HG03196 (cell line): ENCODE measurements at regions not wholly inside any gene's neighbourhood (a gene's known extent, or its start where the extent isn't known, plus 50 kb on each side); places are given as distances from the start of the nearest gene placed in this dataset.

Experiments
- ATAC-seq: cut with Tn5 transposase; IDR thresholded peaks from one replicate; pipeline ENCODE4 v1.9.1; 2021; ENCODE audit not compliant: unreplicated experiment

DNA sequence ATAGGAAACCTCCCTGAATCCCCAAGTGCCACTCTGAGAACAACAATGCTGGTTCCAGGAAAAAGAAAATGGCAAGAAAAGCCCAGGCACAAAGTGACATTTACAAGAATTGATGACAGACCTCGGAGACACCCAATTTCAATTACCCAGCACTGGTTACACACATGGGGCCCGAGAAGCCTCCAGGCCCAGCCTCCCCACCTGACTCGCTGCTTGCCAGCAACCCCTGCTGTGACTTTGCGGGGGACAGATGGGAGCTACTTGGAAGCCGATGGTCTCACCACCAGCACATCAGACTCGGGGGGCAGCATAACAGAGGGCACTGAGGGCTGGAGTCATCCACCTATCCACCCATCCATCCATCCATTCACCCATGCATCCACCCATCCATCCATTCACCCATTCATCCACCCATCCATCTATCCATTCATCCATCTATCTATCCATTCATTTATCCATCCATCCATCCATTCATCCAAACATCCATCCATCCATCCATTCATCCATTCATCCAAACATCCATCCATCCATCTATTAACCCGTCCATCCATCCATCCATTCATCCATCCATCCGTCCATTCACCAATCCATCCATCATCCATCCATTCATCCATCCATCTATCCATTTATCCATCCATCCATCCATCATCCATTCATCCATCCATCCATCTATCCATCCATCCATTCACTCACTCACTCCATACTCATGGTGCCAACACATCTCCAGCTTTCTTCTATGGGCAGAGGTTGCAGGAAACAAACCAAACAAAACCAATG, 567.6 kb downstream of the BRD1 start:
- ATAC-seq: no peak

DNA sequence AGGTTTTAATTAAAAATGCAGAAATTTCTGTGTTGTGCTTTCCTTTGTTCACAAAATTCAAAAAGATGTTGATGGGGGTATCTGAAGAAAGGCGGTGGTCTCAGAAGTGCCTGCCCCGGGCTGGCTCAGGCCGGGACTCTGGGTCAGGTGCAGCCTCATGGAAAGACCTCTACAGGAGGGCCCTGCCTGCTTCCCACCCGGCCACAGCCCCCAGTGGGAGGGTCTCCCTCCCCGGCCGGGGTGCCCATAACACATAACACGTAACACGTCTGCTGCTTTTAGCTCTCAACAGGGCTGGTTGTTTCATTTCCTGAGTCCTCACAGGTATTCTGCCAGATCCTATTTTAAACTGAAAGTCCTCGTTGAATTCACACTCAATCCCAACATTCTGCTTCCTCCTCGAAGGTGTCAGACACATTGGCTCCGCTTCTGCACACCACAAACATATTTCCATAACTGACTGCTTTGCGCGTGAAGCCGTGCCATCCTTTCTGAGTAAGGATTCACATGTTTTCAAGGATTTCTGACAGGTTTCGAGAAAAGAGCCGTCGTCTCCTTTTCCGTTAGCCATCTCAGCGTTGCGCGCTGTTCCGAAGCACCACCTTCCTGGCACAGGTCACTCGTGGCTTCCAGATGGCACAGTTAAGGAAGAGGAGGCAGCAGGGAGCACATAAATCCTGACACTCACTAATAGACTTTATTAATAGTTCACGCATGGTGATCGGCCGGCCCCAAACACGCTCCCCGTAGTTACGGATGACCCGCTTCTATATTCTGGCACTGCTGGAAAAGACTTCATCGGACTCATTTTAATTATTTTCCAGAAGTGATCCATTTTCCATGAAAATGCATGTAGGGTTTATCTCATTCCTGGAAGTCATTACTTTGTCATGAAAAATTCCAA, 569.3 kb downstream of the BRD1 start:
- ATAC-seq: no peak

GRCh38 chr22:49257551-49257961, 570.1 kb downstream of the BRD1 start:
- ATAC-seq: no peak

DNA sequence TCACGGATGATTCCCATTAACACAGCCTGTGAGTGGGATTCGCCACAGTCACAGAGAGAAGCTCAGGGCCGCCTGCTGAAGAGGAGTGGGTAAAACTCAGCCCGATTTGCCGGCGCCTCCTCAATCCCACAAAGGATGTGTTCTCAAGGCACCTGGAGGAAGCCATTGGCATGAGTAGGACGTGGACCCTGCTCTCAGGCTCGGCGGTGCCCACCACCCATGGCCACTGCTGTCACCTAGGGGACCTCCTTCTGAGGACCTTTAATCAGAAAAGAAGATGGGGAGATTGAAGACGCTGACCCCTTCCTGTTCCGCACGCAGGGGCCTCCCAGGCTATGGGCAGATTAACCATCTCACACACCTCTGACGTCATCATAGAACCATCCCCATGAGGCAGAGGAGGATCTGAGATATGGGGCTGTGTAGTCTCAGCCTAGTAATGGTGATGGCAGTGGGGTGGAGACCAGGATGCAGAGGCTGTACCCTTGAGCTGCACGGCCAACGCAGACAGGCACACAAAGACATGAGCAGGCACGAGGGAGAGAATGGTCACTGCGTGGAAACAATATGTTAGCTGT, 571.8 kb downstream of the BRD1 start:
- no peak for ATAC-seq

GRCh38 chr22:49255154-49255553, 572.5 kb downstream of the BRD1 start:
- ATAC-seq: no peak

DNA sequence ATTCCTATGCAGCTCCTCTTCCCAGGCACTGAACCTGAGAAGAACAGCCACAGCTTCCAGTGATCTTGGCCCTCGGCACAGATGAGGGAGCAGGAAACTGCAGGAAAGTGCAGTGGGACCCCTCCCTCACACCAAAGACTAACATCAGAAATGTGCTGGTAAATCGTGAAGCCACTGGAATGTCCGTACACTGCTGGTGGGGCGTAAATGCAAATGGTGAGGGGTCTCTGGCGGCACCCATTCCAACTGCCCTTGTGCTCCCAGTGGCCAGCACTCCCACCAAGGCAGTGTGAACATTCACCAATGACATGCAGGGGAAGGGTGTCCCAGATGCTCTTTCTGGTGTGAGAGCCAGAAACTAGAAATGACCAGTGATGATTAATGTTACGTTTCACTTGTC, 574.0 kb downstream of the BRD1 start:
- no peak for ATAC-seq

DNA sequence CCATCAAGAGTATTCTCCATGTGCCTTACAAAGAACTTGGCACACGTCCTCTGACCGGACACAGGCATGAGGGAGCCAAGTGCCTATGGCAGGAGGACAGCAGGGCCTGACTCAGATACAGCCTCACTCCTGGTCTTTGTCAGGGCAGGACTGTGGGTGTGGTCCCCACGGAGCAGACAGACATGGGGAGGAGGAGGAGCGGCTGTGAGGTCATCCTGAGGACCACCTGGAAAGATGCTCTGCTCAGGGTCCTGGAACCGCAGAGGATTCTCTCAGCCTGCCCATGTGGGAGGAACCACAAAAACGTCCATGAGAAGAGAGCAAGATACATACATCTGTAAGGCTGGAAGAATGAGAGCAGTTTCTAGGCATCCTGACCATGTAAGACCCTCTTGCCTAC, 576.3 kb downstream of the BRD1 start:
- ATAC-seq: no peak

GRCh38 chr22:49247194-49247924, 580.3 kb downstream of the BRD1 start:
- ATAC-seq: no peak

DNA sequence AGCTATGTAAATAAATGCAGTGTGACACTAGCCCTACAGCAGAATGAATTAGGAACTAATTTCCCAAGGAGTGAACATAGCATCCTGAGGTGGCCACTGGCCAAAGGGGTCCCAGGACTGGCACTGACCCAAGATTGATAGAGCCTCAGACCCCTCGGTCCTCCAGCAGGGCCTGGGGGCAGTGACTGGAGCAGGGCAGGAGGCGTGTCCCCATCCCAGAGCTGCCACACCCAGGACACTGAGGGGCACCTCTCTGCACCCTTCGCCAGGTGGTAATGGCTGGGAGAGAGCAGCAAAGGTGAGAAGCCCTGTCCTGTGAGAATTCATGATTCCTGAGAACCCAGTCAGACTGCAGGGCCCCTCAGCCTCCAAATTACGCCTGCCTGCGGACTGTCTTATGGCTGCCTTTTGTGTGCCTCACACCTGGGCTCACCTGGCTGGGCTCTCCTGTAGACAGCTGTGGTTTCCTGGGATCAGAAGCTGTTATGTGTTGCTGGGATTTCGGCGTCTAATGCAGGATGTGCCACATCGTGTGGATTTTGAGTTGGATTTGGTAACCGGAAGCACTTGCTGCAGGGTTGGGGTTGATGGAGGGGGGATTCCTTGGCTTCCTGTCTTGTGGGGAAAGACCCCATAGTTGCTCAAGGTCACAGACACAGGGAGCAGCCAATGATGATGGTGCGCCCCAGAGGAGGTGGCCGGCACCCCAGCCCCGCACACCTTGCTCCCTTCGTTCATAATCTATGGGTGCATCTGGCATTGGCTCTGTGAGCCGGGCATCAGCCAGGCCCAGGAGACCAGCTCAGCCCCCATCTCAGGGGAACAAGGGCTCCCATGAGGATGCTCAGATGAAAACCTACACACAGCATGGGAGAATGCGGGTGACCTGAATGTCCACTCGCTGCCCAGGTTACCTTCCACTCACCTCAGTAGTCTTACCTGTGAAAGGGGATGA, 582.9 kb downstream of the BRD1 start:
- ATAC-seq: no peak

GRCh38 chr22:49243965-49244364, 583.7 kb downstream of the BRD1 start:
- no peak for ATAC-seq

GRCh38 chr22:49243335-49243734, 584.3 kb downstream of the BRD1 start:
- no peak for ATAC-seq

- ATAC-seq: no peak
Observed at GRCh38 chr22:49242480-49242879, 585.2 kb downstream of the BRD1 start.

GRCh38 chr22:49241174-49241851, 586.4 kb downstream of the BRD1 start:
- no peak for ATAC-seq

- ATAC-seq: no peak
Observed at GRCh38 chr22:49240472-49240871, 587.2 kb downstream of the BRD1 start.

GRCh38 chr22:49240016-49240380, 587.7 kb downstream of the BRD1 start:
- no peak for ATAC-seq

- no peak for ATAC-seq
Observed at GRCh38 chr22:49239264-49240015, 588.2 kb downstream of the BRD1 start.

- no peak for ATAC-seq
Observed at GRCh38 chr22:49238181-49239141, 589.2 kb downstream of the BRD1 start.

- no peak for ATAC-seq
Observed at GRCh38 chr22:49237703-49238102, 590.0 kb downstream of the BRD1 start.
